Right lobe of liver (tissue), 4 donors: ENCODE measurements at regions not wholly inside any gene's neighbourhood (a gene's known extent, or its start where the extent isn't known, plus 50 kb on each side); places are given as distances from the start of the nearest gene placed in this dataset.

Experiments used
- POLR2A ChIP-seq: fragments of 450-650 bp; IDR thresholded peaks from one replicate; pipeline ENCODE4 v1.6.1; 2017; ENCODE audit warnings: antibody characterized with exemption, mild to moderate bottlenecking
- TF ChIP-seq, protein P1 (sequence below), 4 donors: fragments of 200-600 bp in 3 of 4; fragments of 450-650 bp in 1 of 4; IDR thresholded peaks; one replicate each; pipeline versions ENCODE4 v1.5.1 to v1.8.0; 2016 to 2022; ENCODE audit warnings: antibody characterized with exemption in 4 of 4, mild to moderate bottlenecking in 2 of 4
- donor health status: DM: no; HTN: no; CAD: no.
- donor health status: DM: no; HTN: no; CAD: no.
- donor health status: DM: no; HTN: yes; CAD: no.

DNA sequence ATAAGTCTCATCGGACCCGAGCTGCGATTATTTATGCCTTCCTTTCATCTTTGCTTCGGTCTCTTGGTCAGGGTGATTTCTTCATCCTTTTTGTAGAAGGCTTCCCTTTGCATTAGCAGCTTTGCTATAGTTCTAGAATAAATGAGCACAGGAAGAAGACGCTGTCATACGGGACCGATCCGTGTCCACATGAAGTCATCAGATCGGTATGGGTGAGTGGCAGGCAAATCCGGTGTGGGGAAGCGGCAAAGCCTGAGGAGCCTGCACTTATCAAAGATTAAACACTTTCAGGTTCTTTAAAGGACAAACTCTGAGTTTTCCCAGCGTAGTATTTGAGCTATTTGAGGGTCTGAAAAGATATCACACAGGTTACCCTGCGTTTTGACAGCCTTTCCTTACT is 119.3 kb downstream of the IRS2 start:
- TF ChIP-seq, protein P1, sequence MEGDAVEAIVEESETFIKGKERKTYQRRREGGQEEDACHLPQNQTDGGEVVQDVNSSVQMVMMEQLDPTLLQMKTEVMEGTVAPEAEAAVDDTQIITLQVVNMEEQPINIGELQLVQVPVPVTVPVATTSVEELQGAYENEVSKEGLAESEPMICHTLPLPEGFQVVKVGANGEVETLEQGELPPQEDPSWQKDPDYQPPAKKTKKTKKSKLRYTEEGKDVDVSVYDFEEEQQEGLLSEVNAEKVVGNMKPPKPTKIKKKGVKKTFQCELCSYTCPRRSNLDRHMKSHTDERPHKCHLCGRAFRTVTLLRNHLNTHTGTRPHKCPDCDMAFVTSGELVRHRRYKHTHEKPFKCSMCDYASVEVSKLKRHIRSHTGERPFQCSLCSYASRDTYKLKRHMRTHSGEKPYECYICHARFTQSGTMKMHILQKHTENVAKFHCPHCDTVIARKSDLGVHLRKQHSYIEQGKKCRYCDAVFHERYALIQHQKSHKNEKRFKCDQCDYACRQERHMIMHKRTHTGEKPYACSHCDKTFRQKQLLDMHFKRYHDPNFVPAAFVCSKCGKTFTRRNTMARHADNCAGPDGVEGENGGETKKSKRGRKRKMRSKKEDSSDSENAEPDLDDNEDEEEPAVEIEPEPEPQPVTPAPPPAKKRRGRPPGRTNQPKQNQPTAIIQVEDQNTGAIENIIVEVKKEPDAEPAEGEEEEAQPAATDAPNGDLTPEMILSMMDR (IDR thresholded peaks at IDR 0.05), result no peak
- TF ChIP-seq POLR2A, result no peak
